Neuronal stem cell (in vitro differentiated cells): ENCODE measurements at regions not wholly inside any gene's neighbourhood (a gene's known extent, or its start where the extent isn't known, plus 50 kb on each side); places are given as distances from the start of the nearest gene placed in this dataset.

Experiments used
- DNase-seq: peaks from one replicate; pipeline ENCODE4 v3.0.0-alpha.2; 2013; ENCODE audit warnings: low spot score
- H2AFZ ChIP-seq: one replicate; pipeline ENCODE4 v1.6.1; 2013; ENCODE audit warnings: mild to moderate bottlenecking, low read length, inconsistent platforms
- H2AK5ac ChIP-seq: 2 replicates; pipeline ENCODE4 v1.6.1; 2013; ENCODE audit warnings: low read depth, mild to moderate bottlenecking, inconsistent platforms, low read length, moderate library complexity, mixed read lengths
- H2BK120ac ChIP-seq: 2 replicates; pipeline ENCODE4 v1.6.1; 2013; ENCODE audit warnings: low read depth, mild to moderate bottlenecking, inconsistent platforms, low read length, moderate library complexity, mixed read lengths
- H2BK12ac ChIP-seq: one replicate; pipeline ENCODE4 v1.6.1; 2013; ENCODE audit warnings: low read length, inconsistent platforms
- H2BK15ac ChIP-seq: 2 replicates; pipeline ENCODE4 v1.6.1; 2013; ENCODE audit warnings: mild to moderate bottlenecking, low read length, inconsistent platforms, mixed read lengths
- H2BK5ac ChIP-seq: one replicate; pipeline ENCODE4 v1.6.1; 2013; ENCODE audit warnings: inconsistent platforms, mild to moderate bottlenecking, low read length, moderate library complexity
- H3K14ac ChIP-seq: one replicate; pipeline ENCODE4 v1.6.1; 2013; ENCODE audit warnings: low read length, inconsistent platforms
- H3K18ac ChIP-seq: 2 replicates; pipeline ENCODE4 v1.6.1; 2013; ENCODE audit warnings: low read length, inconsistent platforms
- H3K23ac ChIP-seq: 2 replicates; pipeline ENCODE4 v1.6.1; 2013; ENCODE audit warnings: low read depth, mild to moderate bottlenecking, mixed read lengths, low read length, inconsistent platforms; ENCODE audit not compliant: poor library complexity
- H3K27ac ChIP-seq: replicated peaks from 3 replicates; pipeline ENCODE4 v1.5.1; 2013; ENCODE audit warnings: low read length, inconsistent platforms
- H3K27me3 ChIP-seq, 3 experiments: 2 replicates each; pipeline ENCODE4 v1.6.1; 2013; ENCODE audit warnings: low read length in 3 of 3, mild to moderate bottlenecking in 2 of 3, inconsistent platforms in 1 of 3, low read depth in 1 of 3, mixed read lengths in 1 of 3, moderate library complexity in 1 of 3; ENCODE audit not compliant: control insufficient read depth in 3 of 3, insufficient read depth in 3 of 3
- H3K36me3 ChIP-seq, 2 donors: replicated peaks in 1 of 2; 2 replicates each; pipeline ENCODE4 v1.6.1; 2013; ENCODE audit warnings: low read length in 2 of 2; ENCODE audit not compliant: control insufficient read depth in 2 of 2, insufficient read depth in 2 of 2
- H3K4ac ChIP-seq: 2 replicates; pipeline ENCODE4 v1.6.1; 2013; ENCODE audit warnings: inconsistent platforms, mild to moderate bottlenecking, low read length, moderate library complexity
- H3K4me1 ChIP-seq, 2 donors: 1 replicate in 1 of 2; 2 replicates in 1 of 2; pipeline ENCODE4 v1.6.1; 2013; ENCODE audit warnings: low read length in 2 of 2, low read depth in 1 of 2; ENCODE audit not compliant: control insufficient read depth in 2 of 2, insufficient read depth in 1 of 2
- H3K4me2 ChIP-seq: one replicate; pipeline ENCODE4 v1.6.1; 2013; ENCODE audit warnings: mild to moderate bottlenecking, low read length, inconsistent platforms; ENCODE audit not compliant: insufficient read depth, poor library complexity, severe bottlenecking
- H3K4me3 ChIP-seq, 2 donors: 2 replicates each; pipeline ENCODE4 v1.5.1; 2013; ENCODE audit warnings: low read length in 2 of 2, mild to moderate bottlenecking in 2 of 2, inconsistent platforms in 1 of 2, moderate library complexity in 1 of 2
- H3K79me1 ChIP-seq: one replicate; pipeline ENCODE4 v1.6.1; 2013; ENCODE audit warnings: low read depth, mild to moderate bottlenecking, inconsistent platforms, low read length, moderate library complexity
- H3K9ac ChIP-seq: one replicate; pipeline ENCODE4 v1.6.1; 2013; ENCODE audit warnings: mild to moderate bottlenecking, low read depth, low read length, inconsistent platforms; ENCODE audit not compliant: poor library complexity
- H3K9me3 ChIP-seq, 2 donors: replicated peaks in 1 of 2; 2 replicates each; pipeline versions ENCODE3 to v1.6.1; 2013; ENCODE audit warnings: low read length in 2 of 2, mild to moderate bottlenecking in 2 of 2, inconsistent platforms in 1 of 2, low read depth in 1 of 2, mixed read lengths in 1 of 2, moderate library complexity in 1 of 2; ENCODE audit not compliant: control insufficient read depth in 2 of 2, insufficient read depth in 1 of 2
- H4K8ac ChIP-seq: one replicate; pipeline ENCODE4 v1.6.1; 2013; ENCODE audit warnings: low read depth, mild to moderate bottlenecking, inconsistent platforms, low read length, moderate library complexity
- H4K91ac ChIP-seq: one replicate; pipeline ENCODE4 v1.6.1; 2013; ENCODE audit warnings: low read length, low read depth, mild to moderate bottlenecking, inconsistent platforms; ENCODE audit not compliant: poor library complexity
- WGBS, 2 donors: extraction: QIAGEN DNeasy Blood & Tissue Kit; methylation state at CpG; one replicate each; pipeline ENCODE4 v1.1.7; 2013; ENCODE audit warnings: missing lambda C conversion rate in 2 of 2, mixed read lengths in 1 of 2; ENCODE audit not compliant: insufficient read length in 2 of 2, insufficient replicate concordance in 1 of 2; ENCODE audit errors: extremely low coverage in 2 of 2; 5-methylcytosine and 5-hydroxymethylcytosine counted together

- H3K4ac ChIP-seq = no peak overlapping the region
- H3K9me3 ChIP-seq = no peaks in the 10 kb centered on the region
- H4K8ac ChIP-seq = no peak overlapping the region
- H2AFZ ChIP-seq = no peak overlapping the region
- H3K4me3 ChIP-seq = no peak overlapping the region
- no peak overlapping the region for H2BK12ac ChIP-seq
- H3K27me3 ChIP-seq = no peaks in the 10 kb centered on the region
- H4K91ac ChIP-seq = no peak overlapping the region
- no CpG with 5 or more reads among the region's 2 CpGs for WGBS, 2 donors
- no peak overlapping the region for H2AK5ac ChIP-seq
- H3K18ac ChIP-seq = no peak overlapping the region
- no peak for DNase-seq
- H3K4me1 ChIP-seq = no peaks in the 10 kb centered on the region
- H3K4me2 ChIP-seq = no peak overlapping the region
- H3K23ac ChIP-seq = no peak overlapping the region
- H3K9ac ChIP-seq = no peak overlapping the region
- no peak overlapping the region for H2BK120ac ChIP-seq
- no peak overlapping the region for H2BK15ac ChIP-seq
- H3K27ac ChIP-seq = no peak overlapping the region
- H3K36me3 ChIP-seq = no peaks in the 10 kb centered on the region
- no peaks in the 10 kb centered on the region for H3K79me1 ChIP-seq
- no peak overlapping the region for H3K14ac ChIP-seq
- H2BK5ac ChIP-seq = no peak overlapping the region
Observed at GRCh38 chr14:42141328-42141727, 534.7 kb downstream of the LRFN5 start.

- H3K18ac ChIP-seq = no peak overlapping the region
- H3K23ac ChIP-seq = no peak overlapping the region
- H3K4me1 ChIP-seq = no peaks in the 10 kb centered on the region
- H3K9me3 ChIP-seq = no peaks in the 10 kb centered on the region
- no peak overlapping the region for H3K14ac ChIP-seq
- no peaks in the 10 kb centered on the region for H3K79me1 ChIP-seq
- no peaks in the 10 kb centered on the region for H3K36me3 ChIP-seq
- no peak overlapping the region for H3K4ac ChIP-seq
- no peak overlapping the region for H2BK12ac ChIP-seq
- WGBS, 2 donors = no CpG with 5 or more reads among the region's 1 CpG
- H4K8ac ChIP-seq = no peak overlapping the region
- H3K27me3 ChIP-seq = no peaks in the 10 kb centered on the region
- H3K27ac ChIP-seq = no peak overlapping the region
- no peak overlapping the region for H2BK15ac ChIP-seq
- H3K4me3 ChIP-seq = no peak overlapping the region
- no peak overlapping the region for H2BK5ac ChIP-seq
- H2BK120ac ChIP-seq = no peak overlapping the region
- no peak overlapping the region for H2AK5ac ChIP-seq
- no peak overlapping the region for H3K9ac ChIP-seq
- DNase-seq = no peak
- no peak overlapping the region for H4K91ac ChIP-seq
- H2AFZ ChIP-seq = no peak overlapping the region
- no peak overlapping the region for H3K4me2 ChIP-seq
Observed at GRCh38 chr14:42140831-42141279, 534.2 kb downstream of the LRFN5 start.

GRCh38 chr14:42140001-42140400 is 533.3 kb downstream of the LRFN5 start:
- no peak overlapping the region for H3K9ac ChIP-seq
- no peak overlapping the region for H2BK15ac ChIP-seq
- no peak overlapping the region for H4K91ac ChIP-seq
- no peak overlapping the region for H3K18ac ChIP-seq
- H2AFZ ChIP-seq = no peak overlapping the region
- H3K4ac ChIP-seq = no peak overlapping the region
- no peaks in the 10 kb centered on the region for H3K79me1 ChIP-seq
- no peak overlapping the region for H2AK5ac ChIP-seq
- DNase-seq = no peak
- H3K27ac ChIP-seq = no peak overlapping the region
- no peak overlapping the region for H2BK5ac ChIP-seq
- no peaks in the 10 kb centered on the region for H3K4me1 ChIP-seq
- no peak overlapping the region for H4K8ac ChIP-seq
- no peaks in the 10 kb centered on the region for H3K9me3 ChIP-seq
- H2BK12ac ChIP-seq = no peak overlapping the region
- no peaks in the 10 kb centered on the region for H3K27me3 ChIP-seq
- no peaks in the 10 kb centered on the region for H3K36me3 ChIP-seq
- no CpG with 5 or more reads among the region's 3 CpGs for WGBS, 2 donors
- H3K23ac ChIP-seq = no peak overlapping the region
- no peak overlapping the region for H3K14ac ChIP-seq
- no peak overlapping the region for H3K4me3 ChIP-seq
- no peak overlapping the region for H2BK120ac ChIP-seq
- H3K4me2 ChIP-seq = no peak overlapping the region

GRCh38 chr14:42138406-42138805 is 531.7 kb downstream of the LRFN5 start:
- H3K4me3 ChIP-seq = no peak overlapping the region
- DNase-seq = no peak
- H3K9ac ChIP-seq = no peak overlapping the region
- H4K91ac ChIP-seq = no peak overlapping the region
- H3K4ac ChIP-seq = no peak overlapping the region
- H2BK15ac ChIP-seq = no peak overlapping the region
- H3K27ac ChIP-seq = no peak overlapping the region
- H3K36me3 ChIP-seq = no peaks in the 10 kb centered on the region
- H3K79me1 ChIP-seq = no peaks in the 10 kb centered on the region
- H3K18ac ChIP-seq = no peak overlapping the region
- H2AFZ ChIP-seq = no peak overlapping the region
- no peaks in the 10 kb centered on the region for H3K9me3 ChIP-seq
- WGBS, 2 donors = no CpG with 5 or more reads among the region's 1 CpG
- H4K8ac ChIP-seq = no peak overlapping the region
- H3K14ac ChIP-seq = no peak overlapping the region
- no peak overlapping the region for H2BK5ac ChIP-seq
- H2BK12ac ChIP-seq = no peak overlapping the region
- H3K27me3 ChIP-seq = no peaks in the 10 kb centered on the region
- no peak overlapping the region for H2BK120ac ChIP-seq
- H3K4me2 ChIP-seq = no peak overlapping the region
- H2AK5ac ChIP-seq = no peak overlapping the region
- H3K23ac ChIP-seq = no peak overlapping the region
- no peaks in the 10 kb centered on the region for H3K4me1 ChIP-seq
